Stimulated activated CD4-positive, alpha-beta T cell treated with anti-CD3 and anti-CD28 coated beads, Interleukin-12 subunit alpha, Interleukin-12 subunit beta, amount 100 ng/mL, for 4 hours (primary cell): ENCODE measurements at regions not wholly inside any gene's neighbourhood (a gene's known extent, or its start where the extent isn't known, plus 50 kb on each side); places are given as distances from the start of the nearest gene placed in this dataset.
"Not testable (repeated sequence)": the region's sequence is repeated elsewhere in the genome, so short reads cannot be mapped to it uniquely, and the experiment has no call there.

ENCODE experiments used
- DNase-seq: peaks from one replicate; pipeline ENCODE4 v3.0.0-alpha.2; 2020

- no peak for DNase-seq
These were observed 212.8 kb downstream of the FGF9 start for GRCh38 chr13:21883713-21884112.

GRCh38 chr13:21884299-21884909, 213.5 kb downstream of the FGF9 start:
- DNase-seq, result no peak

GRCh38 chr13:21884965-21885567, 214.2 kb downstream of the FGF9 start:
- no peak for DNase-seq

GRCh38 chr13:21885714-21886224, 214.9 kb downstream of the FGF9 start:
- no peak for DNase-seq

- DNase-seq, result no peak
These were observed 218.8 kb downstream of the FGF9 start for GRCh38 chr13:21889651-21890050.

- not testable (repeated sequence) for DNase-seq
These were observed 219.3 kb downstream of the FGF9 start for GRCh38 chr13:21890220-21890619.

GRCh38 chr13:21894091-21894490, 223.2 kb downstream of the FGF9 start:
- no peak for DNase-seq

- DNase-seq, result no peak
These were observed 224.1 kb downstream of the FGF9 start for GRCh38 chr13:21894703-21895699.

- DNase-seq, result no peak
These were observed 224.9 kb downstream of the FGF9 start for GRCh38 chr13:21895779-21896178.

- DNase-seq, result no peak
These were observed 226.3 kb downstream of the FGF9 start for GRCh38 chr13:21897161-21897560.

- DNase-seq, result no peak
These were observed 227.6 kb downstream of the FGF9 start for GRCh38 chr13:21898459-21898858.

- DNase-seq, result no peak
These were observed 228.1 kb downstream of the FGF9 start for GRCh38 chr13:21898945-21899344.

- no peak for DNase-seq
These were observed 230.5 kb downstream of the FGF9 start for GRCh38 chr13:21901336-21901735.

GRCh38 chr13:21901811-21902708, 231.2 kb downstream of the FGF9 start:
- DNase-seq, result no peak

- no peak for DNase-seq
These were observed 231.8 kb downstream of the FGF9 start for GRCh38 chr13:21902709-21903098.

- DNase-seq, result no peak
These were observed 234.6 kb downstream of the FGF9 start for GRCh38 chr13:21905486-21905885.

- DNase-seq, result no peak
These were observed 238.5 kb downstream of the FGF9 start for GRCh38 chr13:21909331-21909730.

GRCh38 chr13:21910546-21910945, 239.7 kb downstream of the FGF9 start:
- DNase-seq, result no peak

GRCh38 chr13:21911646-21912298, 240.9 kb downstream of the FGF9 start:
- DNase-seq, result no peak

GRCh38 chr13:21913010-21913409, 242.1 kb downstream of the FGF9 start:
- DNase-seq, result no peak

GRCh38 chr13:21917086-21918015, 246.5 kb downstream of the FGF9 start:
- no peak for DNase-seq
